PC-9 (cell line): ENCODE measurements at regions not wholly inside any gene's neighbourhood (a gene's known extent, or its start where the extent isn't known, plus 50 kb on each side); places are given as distances from the start of the nearest gene placed in this dataset.

Experiments
- BruUV-seq: library from RNA; stranded (reverse); fragments of 400-500 nt; replicated peaks from 2 replicates; lab custom pipeline; 2021; lab: Mats Ljungman, UMichigan
- CTCF ChIA-PET: fragments of 300-600 bp; sonication (Branson Sonifier 250); formaldehyde crosslinking; loops from one replicate; lab custom pipeline; 2022; ENCODE audit warnings: antibody characterized with exemption; lab: Charles Lee
- POLR2A ChIA-PET: fragments of 300-600 bp; sonication (Branson Sonifier 250); formaldehyde crosslinking; loops from one replicate; lab custom pipeline; 2022; ENCODE audit warnings: antibody characterized with exemption; ENCODE audit not compliant: unreplicated experiment; lab: Charles Lee
- DNase-seq, 2 experiments: peaks; one replicate each; pipeline versions ENCODE4 v3.0.0 to v3.0.0-alpha.2; 2015 to 2022; ENCODE audit warnings: mixed read lengths in 1 of 2
- H2AFZ ChIP-seq: fragments of 200-600 bp; sonication (generic); 2 replicates; pipeline ENCODE4 v1.8.1; 2017; ENCODE audit warnings: antibody characterized with exemption
- H3F3A ChIP-seq: fragments of 200-600 bp; sonication (generic); 2 replicates; pipeline ENCODE4 v1.8.1; 2017; ENCODE audit warnings: antibody characterized with exemption, mild to moderate bottlenecking, low read depth; ENCODE audit not compliant: insufficient read depth
- H3K27ac ChIP-seq: fragments of 200-600 bp; sonication (generic); 2 replicates; pipeline ENCODE4 v1.6.1; 2016; ENCODE audit warnings: mixed run types
- H3K27me3 ChIP-seq: fragments of 200-600 bp; sonication (generic); 2 replicates; pipeline ENCODE4 v1.6.1; 2016; ENCODE audit warnings: low read depth, mixed run types; ENCODE audit not compliant: insufficient read depth
- H3K36me3 ChIP-seq: fragments of 200-600 bp; sonication (generic); 2 replicates; pipeline ENCODE4 v1.6.1; 2016; ENCODE audit warnings: low read depth, mixed run types
- H3K4me1 ChIP-seq: fragments of 200-600 bp; sonication (generic); replicated peaks from 2 replicates; pipeline ENCODE4 v1.6.1; 2016; ENCODE audit warnings: mixed run types; ENCODE audit not compliant: insufficient read depth
- H3K4me2 ChIP-seq: fragments of 200-600 bp; sonication (generic); 2 replicates; pipeline ENCODE4 v1.6.1; 2017; ENCODE audit warnings: mixed run types
- H3K4me3 ChIP-seq: fragments of 200-600 bp; sonication (generic); 2 replicates; pipeline ENCODE4 v1.6.1; 2016; ENCODE audit warnings: mixed run types
- H3K79me2 ChIP-seq: fragments of 200-600 bp; sonication (generic); 2 replicates; pipeline ENCODE4 v1.6.1; 2017; ENCODE audit warnings: low read depth, mixed run types
- H3K9me2 ChIP-seq: fragments of 200-600 bp; sonication (generic); 2 replicates; pipeline ENCODE4 v1.8.1; 2017; ENCODE audit warnings: mild to moderate bottlenecking; ENCODE audit not compliant: insufficient read depth
- H3K9me3 ChIP-seq: fragments of 200-600 bp; sonication (generic); 2 replicates; pipeline ENCODE4 v1.8.1; 2016; ENCODE audit warnings: low read depth; ENCODE audit not compliant: insufficient read depth
- H4K20me1 ChIP-seq: fragments of 200-600 bp; sonication (generic); 2 replicates; pipeline ENCODE4 v1.8.1; 2017; ENCODE audit not compliant: insufficient read depth
- CTCF ChIP-seq: fragments of 200-600 bp; sonication (generic); conservative IDR thresholded peaks from 2 replicates; pipeline ENCODE4 v1.6.1; 2017; ENCODE audit warnings: mixed run types, antibody characterized with exemption, mild to moderate bottlenecking, moderate library complexity
- EZH2 ChIP-seq: fragments of 200-600 bp; sonication (generic); IDR thresholded peaks from 2 replicates; pipeline ENCODE4 v1.8.0; 2017; ENCODE audit warnings: antibody characterized with exemption, low read depth
- intact Hi-C: fragments of 100-400 bp; cut with micrococcal nuclease; formaldehyde crosslinking; loops from one replicate; pipeline ENCODE4 v1.10.0; 2022; ENCODE audit not compliant: unreplicated experiment

GRCh38 chr2:226155093-226155875 is 644.3 kb downstream of the IRS1 start:
- DNase-seq, result no peak
- 0 out of 2 replicates have a peak, but pooled peaks cover 3% of the 10 kb centered on the region for H3K9me3 ChIP-seq
- no peaks in the 10 kb centered on the region for H3K27me3 ChIP-seq
- ChIA-PET POLR2A (no interaction called here), CTCF (no interaction called here)
- no peak overlapping the region for H3K4me2 ChIP-seq
- no TSS peak for BruUV-seq
- no peaks in the 10 kb centered on the region for H3F3A ChIP-seq
- peaks cover 9% of the 10 kb centered on the region for H3K4me1 ChIP-seq
- no peaks in the 10 kb centered on the region; the same call in 1 of the 2 replicates for H3K9me2 ChIP-seq
- H3K79me2 ChIP-seq, result no peaks in the 10 kb centered on the region
- no peak overlapping the region for H3K4me3 ChIP-seq
- intact Hi-C loops, result no loop called here
- TF ChIP-seq CTCF (no peak), EZH2 (no peak)
- H4K20me1 ChIP-seq, result no peaks in the 10 kb centered on the region
- H2AFZ ChIP-seq, result no peak overlapping the region
- no peaks in the 10 kb centered on the region for H3K36me3 ChIP-seq
- H3K27ac ChIP-seq, result no peak overlapping the region

GRCh38 chr2:226154610-226155009 is 645.0 kb downstream of the IRS1 start:
- H3K4me2 ChIP-seq, result no peak overlapping the region
- H3K79me2 ChIP-seq, result no peaks in the 10 kb centered on the region
- H3K27me3 ChIP-seq, result no peaks in the 10 kb centered on the region
- H3K9me3 ChIP-seq, result 0 out of 2 replicates have a peak, but pooled peaks cover 3% of the 10 kb centered on the region
- no peak overlapping the region for H2AFZ ChIP-seq
- TF ChIP-seq CTCF, result no peak
- no peak for TF ChIP-seq EZH2
- H3K4me3 ChIP-seq, result no peak overlapping the region
- H3K36me3 ChIP-seq, result no peaks in the 10 kb centered on the region
- H3K4me1 ChIP-seq, result peaks cover 3% of the 10 kb centered on the region
- no peak overlapping the region for H3K27ac ChIP-seq
- intact Hi-C loops, result no loop called here
- BruUV-seq, result no TSS peak
- CTCF ChIA-PET, result no interaction called here
- no peaks in the 10 kb centered on the region for H4K20me1 ChIP-seq
- no peaks in the 10 kb centered on the region for H3F3A ChIP-seq
- DNase-seq, result no peak
- no peaks in the 10 kb centered on the region; the same call in 1 of the 2 replicates for H3K9me2 ChIP-seq
- POLR2A ChIA-PET, result interaction anchor here (0.6 kb wide), 1 partner anchor 14 kb away, joined by 7 read pairs; no protein-coding TSS in a partner anchor

- ChIA-PET POLR2A (no interaction called here), CTCF (interaction anchor here (0.5 kb wide), 1 partner anchor 488 kb away, joined by 9 read pairs; no protein-coding TSS in a partner anchor)
- Histone ChIP-seq H3K79me2 (no peaks in the 10 kb centered on the region), H3K27me3 (no peaks in the 10 kb centered on the region), H3K36me3 (no peaks in the 10 kb centered on the region), H3K9me3 (0 out of 2 replicates have a peak, but pooled peaks cover 3% of the 10 kb centered on the region), H3K4me3 (no peak overlapping the region), H3K9me2 (no peaks in the 10 kb centered on the region; the same call in 1 of the 2 replicates), H3K4me1 (no peaks in the 10 kb centered on the region), H3K4me2 (no peak overlapping the region), H4K20me1 (no peaks in the 10 kb centered on the region), H3F3A (no peaks in the 10 kb centered on the region), H3K27ac (no peak overlapping the region), H2AFZ (peak overlapping the region; percentile 58; the same call in 1 of the 2 replicates)
- DNase-seq, result no peak
- no TSS peak for BruUV-seq
- intact Hi-C loops, result no loop called here
- TF ChIP-seq CTCF, result no peak
- TF ChIP-seq EZH2, result no peak
These were observed 646.1 kb downstream of the IRS1 start for GRCh38 chr2:226153553-226153952.
